C4-2B (cell line): ENCODE measurements at regions not wholly inside any gene's neighbourhood (a gene's known extent, or its start where the extent isn't known, plus 50 kb on each side); places are given as distances from the start of the nearest gene placed in this dataset.

ENCODE experiments used
- H3K27ac ChIP-seq: fragments of 450-650 bp; 2 replicates; pipeline ENCODE4 v1.5.1; 2017
- ZFX ChIP-seq: fragments of 450-650 bp; IDR thresholded peaks from 2 replicates; pipeline ENCODE4 v1.6.1; 2017
- TF ChIP-seq, protein P1 (sequence below): fragments of 450-650 bp; conservative IDR thresholded peaks from 2 replicates; pipeline ENCODE4 v1.5.1; 2017; ENCODE audit warnings: mild to moderate bottlenecking

- H3K27ac ChIP-seq = no peak overlapping the region
- TF ChIP-seq, protein P1, sequence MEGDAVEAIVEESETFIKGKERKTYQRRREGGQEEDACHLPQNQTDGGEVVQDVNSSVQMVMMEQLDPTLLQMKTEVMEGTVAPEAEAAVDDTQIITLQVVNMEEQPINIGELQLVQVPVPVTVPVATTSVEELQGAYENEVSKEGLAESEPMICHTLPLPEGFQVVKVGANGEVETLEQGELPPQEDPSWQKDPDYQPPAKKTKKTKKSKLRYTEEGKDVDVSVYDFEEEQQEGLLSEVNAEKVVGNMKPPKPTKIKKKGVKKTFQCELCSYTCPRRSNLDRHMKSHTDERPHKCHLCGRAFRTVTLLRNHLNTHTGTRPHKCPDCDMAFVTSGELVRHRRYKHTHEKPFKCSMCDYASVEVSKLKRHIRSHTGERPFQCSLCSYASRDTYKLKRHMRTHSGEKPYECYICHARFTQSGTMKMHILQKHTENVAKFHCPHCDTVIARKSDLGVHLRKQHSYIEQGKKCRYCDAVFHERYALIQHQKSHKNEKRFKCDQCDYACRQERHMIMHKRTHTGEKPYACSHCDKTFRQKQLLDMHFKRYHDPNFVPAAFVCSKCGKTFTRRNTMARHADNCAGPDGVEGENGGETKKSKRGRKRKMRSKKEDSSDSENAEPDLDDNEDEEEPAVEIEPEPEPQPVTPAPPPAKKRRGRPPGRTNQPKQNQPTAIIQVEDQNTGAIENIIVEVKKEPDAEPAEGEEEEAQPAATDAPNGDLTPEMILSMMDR = no peak
- no peak for TF ChIP-seq ZFX
These were observed 335.1 kb upstream of the PROK2 start for GRCh38 chr3:72120039-72120438.

- TF ChIP-seq ZFX = no peak
- no peak overlapping the region for H3K27ac ChIP-seq
These were observed 333.7 kb upstream of the PROK2 start for GRCh38 chr3:72118628-72119027.

DNA sequence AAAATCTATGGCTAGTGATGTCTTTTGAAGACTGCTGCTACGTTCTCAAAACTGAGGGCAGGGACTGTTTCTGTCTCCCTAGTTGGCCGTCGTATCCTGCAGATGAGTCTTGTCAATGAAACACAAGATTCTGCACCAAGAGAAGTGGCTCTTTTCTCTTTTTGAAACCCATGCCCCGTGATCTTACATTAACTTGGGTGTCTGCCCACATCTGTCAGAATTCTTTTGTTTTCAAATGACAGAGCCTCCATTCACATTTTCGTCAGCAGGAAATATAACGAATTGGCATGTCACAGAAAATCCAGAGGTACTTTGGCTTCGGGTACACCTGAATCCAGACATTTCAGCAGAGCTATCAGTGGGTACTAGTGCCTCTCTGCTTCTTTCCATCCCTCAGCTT is 331.3 kb upstream of the PROK2 start:
- H3K27ac ChIP-seq = no peak overlapping the region
- no peak for TF ChIP-seq ZFX
- TF ChIP-seq, protein P1 = no peak

DNA sequence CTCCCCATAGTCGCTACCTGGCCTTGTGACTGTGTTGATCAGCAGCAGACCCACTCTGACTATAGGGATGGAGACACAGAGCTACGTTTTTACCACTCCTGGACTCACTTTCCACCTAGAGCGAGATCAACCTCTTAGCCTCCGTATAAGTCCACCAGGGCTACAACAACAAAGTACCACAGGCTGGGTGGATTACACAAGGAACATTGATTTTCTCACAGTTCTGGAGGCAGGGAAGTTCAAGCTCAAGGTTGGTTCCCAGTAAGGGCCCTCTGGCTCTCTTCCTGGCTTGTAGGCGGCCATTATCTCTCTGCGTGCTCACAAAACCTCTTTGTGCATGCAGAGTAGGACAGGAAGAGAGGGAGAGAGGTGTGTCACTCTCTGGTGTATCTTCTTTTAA is 330.4 kb upstream of the PROK2 start:
- no peak for TF ChIP-seq ZFX
- TF ChIP-seq, protein P1 = no peak
- H3K27ac ChIP-seq = no peak overlapping the region

GRCh38 chr3:72114773-72115172 is 329.8 kb upstream of the PROK2 start:
- TF ChIP-seq, protein P1 = no peak
- no peak for TF ChIP-seq ZFX
- H3K27ac ChIP-seq = no peak overlapping the region

- no peak overlapping the region for H3K27ac ChIP-seq
- TF ChIP-seq, protein P1 = no peak
- no peak for TF ChIP-seq ZFX
These were observed 329.0 kb upstream of the PROK2 start for GRCh38 chr3:72113964-72114363.

DNA sequence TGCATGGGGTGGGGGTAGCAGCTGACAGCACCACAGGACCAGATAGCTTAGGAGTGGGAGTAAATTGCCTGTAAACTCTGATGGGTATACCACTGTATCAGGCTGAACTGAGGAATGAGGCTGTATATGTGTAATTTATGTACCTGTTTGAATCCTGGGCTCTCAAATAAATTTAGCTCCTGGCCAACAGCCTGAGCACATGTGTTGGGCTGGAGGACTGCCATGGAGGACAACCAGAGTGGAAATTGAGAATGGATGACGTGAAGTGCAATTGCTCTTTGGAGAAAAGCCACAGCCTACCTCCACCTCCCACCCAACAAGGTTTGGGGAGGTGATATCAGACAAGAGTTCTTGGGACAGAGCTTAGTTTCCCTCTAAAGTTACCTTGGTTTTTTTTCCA is 328.6 kb upstream of the PROK2 start:
- H3K27ac ChIP-seq = no peak overlapping the region
- TF ChIP-seq, protein P1 = no peak
- no peak for TF ChIP-seq ZFX

- no peak overlapping the region for H3K27ac ChIP-seq
- TF ChIP-seq, protein P1 = no peak
- no peak for TF ChIP-seq ZFX
These were observed 327.5 kb upstream of the PROK2 start for GRCh38 chr3:72112435-72112834.
